Natural killer cell (primary cell): ENCODE measurements at regions not wholly inside any gene's neighbourhood (a gene's known extent, or its start where the extent isn't known, plus 50 kb on each side); places are given as distances from the start of the nearest gene placed in this dataset.

Experiments used
- ATAC-seq, 3 donors: fragments of 150-1000 bp in 2 of 3; fragments of 200-7000 bp in 1 of 3; cut with Tn5 transposase; 1 replicate in 1 of 3; 2 replicates in 2 of 3; pipeline ENCODE4 v1.10.0; 2021; ENCODE audit warnings: mild to moderate bottlenecking in 2 of 3, moderate library complexity in 2 of 3
- DNase-seq, 2 donors: peaks; one replicate each; pipeline versions ENCODE4 v3.0.0 to v3.0.0-alpha.2; 2013 to 2021; ENCODE audit warnings: mixed read lengths in 1 of 2
- H3K27ac ChIP-seq: one replicate; pipeline ENCODE4 v1.5.1; 2013; ENCODE audit warnings: mild to moderate bottlenecking, low read length
- H3K27me3 ChIP-seq: one replicate; pipeline ENCODE4 v1.6.1; 2013; ENCODE audit warnings: low read length; ENCODE audit not compliant: control insufficient read depth, insufficient read depth
- H3K36me3 ChIP-seq: one replicate; pipeline ENCODE4 v1.6.1; 2013; ENCODE audit warnings: low read length; ENCODE audit not compliant: control insufficient read depth, insufficient read depth
- H3K4me1 ChIP-seq: one replicate; pipeline ENCODE4 v1.6.1; 2013; ENCODE audit warnings: low read length; ENCODE audit not compliant: control insufficient read depth, insufficient read depth
- H3K4me3 ChIP-seq: one replicate; pipeline ENCODE4 v1.5.1; 2013; ENCODE audit warnings: low read length
- H3K9me3 ChIP-seq: one replicate; pipeline ENCODE4 v1.6.1; 2013; ENCODE audit warnings: low read length; ENCODE audit not compliant: control insufficient read depth, insufficient read depth
- H3K27ac Mint-ChIP-seq, 2 donors: one replicate each; pipeline ENCODE4 v1.8.0; 2022; ENCODE audit warnings: mild to moderate bottlenecking in 2 of 2, mixed read lengths in 2 of 2, moderate library complexity in 1 of 2
- H3K27me3 Mint-ChIP-seq, 2 donors: one replicate each; pipeline ENCODE4 v1.8.0; 2022; ENCODE audit warnings: low read depth in 2 of 2, mixed read lengths in 2 of 2
- H3K36me3 Mint-ChIP-seq: one replicate; pipeline ENCODE4 v1.8.0; 2022; ENCODE audit warnings: mixed read lengths
- H3K4me1 Mint-ChIP-seq, 2 donors: one replicate each; pipeline ENCODE4 v1.8.0; 2022; ENCODE audit warnings: mixed read lengths in 2 of 2
- H3K4me3 Mint-ChIP-seq: one replicate; pipeline ENCODE4 v1.8.0; 2022; ENCODE audit warnings: mild to moderate bottlenecking, moderate library complexity, mixed read lengths
- H3K9me3 Mint-ChIP-seq, 2 donors: one replicate each; pipeline ENCODE4 v1.8.0; 2022; ENCODE audit warnings: mixed read lengths in 2 of 2
- WGBS: methylation state at CpG from one replicate; pipeline ENCODE4 v1.1.7; 2013; ENCODE audit warnings: missing lambda C conversion rate; ENCODE audit not compliant: insufficient coverage; 5-methylcytosine and 5-hydroxymethylcytosine counted together
- intact Hi-C: fragments of 100-400 bp; cut with micrococcal nuclease; formaldehyde crosslinking; loops from one replicate; pipeline ENCODE4 v1.14.2; 2022
- TF ChIP-seq, protein P1 (sequence below): fragments of 200-600 bp; IDR thresholded peaks from one replicate; pipeline ENCODE4 v1.8.0; 2022; ENCODE audit warnings: antibody characterized with exemption

DNA sequence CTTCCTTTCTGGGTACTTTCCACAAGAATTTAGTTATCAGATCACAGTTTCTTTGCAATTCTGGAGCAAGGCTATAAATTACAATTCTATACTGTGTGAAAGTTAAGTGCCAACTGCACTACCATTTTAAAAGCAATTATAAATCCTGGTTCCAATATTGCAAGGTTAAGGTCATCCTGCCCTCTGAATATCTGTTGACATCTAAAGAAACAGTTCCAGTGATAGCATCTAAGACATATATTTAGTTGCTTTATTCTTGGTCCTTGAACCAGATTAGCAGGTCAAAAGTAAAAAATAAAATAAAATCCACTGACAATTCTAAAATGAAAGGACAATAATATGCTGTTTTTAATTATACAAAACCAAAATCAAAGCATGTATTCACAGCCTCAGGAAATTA lies 334.2 kb downstream of the ATXN7L3B start:
- Histone ChIP-seq H3K27me3 (no peaks in the 10 kb centered on the region), H3K4me3 (no peak overlapping the region), H3K9me3 (no peaks in the 10 kb centered on the region), H3K36me3 (no peaks in the 10 kb centered on the region), H3K27ac (no peak overlapping the region), H3K4me1 (no peaks in the 10 kb centered on the region)
- peaks cover 15% of the 10 kb centered on the region for H3K36me3 Mint-ChIP-seq
- ATAC-seq (no peak), DNase-seq (no peak)
- no peaks in the 10 kb centered on the region for H3K27me3 Mint-ChIP-seq
- peaks cover 10 to 19% of the 10 kb centered on the region in 2 donors for H3K9me3 Mint-ChIP-seq
- intact Hi-C loops = no loop called here
- H3K4me3 Mint-ChIP-seq = no peak overlapping the region
- no peak overlapping the region for H3K27ac Mint-ChIP-seq
- TF ChIP-seq, protein P1, sequence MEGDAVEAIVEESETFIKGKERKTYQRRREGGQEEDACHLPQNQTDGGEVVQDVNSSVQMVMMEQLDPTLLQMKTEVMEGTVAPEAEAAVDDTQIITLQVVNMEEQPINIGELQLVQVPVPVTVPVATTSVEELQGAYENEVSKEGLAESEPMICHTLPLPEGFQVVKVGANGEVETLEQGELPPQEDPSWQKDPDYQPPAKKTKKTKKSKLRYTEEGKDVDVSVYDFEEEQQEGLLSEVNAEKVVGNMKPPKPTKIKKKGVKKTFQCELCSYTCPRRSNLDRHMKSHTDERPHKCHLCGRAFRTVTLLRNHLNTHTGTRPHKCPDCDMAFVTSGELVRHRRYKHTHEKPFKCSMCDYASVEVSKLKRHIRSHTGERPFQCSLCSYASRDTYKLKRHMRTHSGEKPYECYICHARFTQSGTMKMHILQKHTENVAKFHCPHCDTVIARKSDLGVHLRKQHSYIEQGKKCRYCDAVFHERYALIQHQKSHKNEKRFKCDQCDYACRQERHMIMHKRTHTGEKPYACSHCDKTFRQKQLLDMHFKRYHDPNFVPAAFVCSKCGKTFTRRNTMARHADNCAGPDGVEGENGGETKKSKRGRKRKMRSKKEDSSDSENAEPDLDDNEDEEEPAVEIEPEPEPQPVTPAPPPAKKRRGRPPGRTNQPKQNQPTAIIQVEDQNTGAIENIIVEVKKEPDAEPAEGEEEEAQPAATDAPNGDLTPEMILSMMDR = no peak
- H3K4me1 Mint-ChIP-seq = no peaks in the 10 kb centered on the region

DNA sequence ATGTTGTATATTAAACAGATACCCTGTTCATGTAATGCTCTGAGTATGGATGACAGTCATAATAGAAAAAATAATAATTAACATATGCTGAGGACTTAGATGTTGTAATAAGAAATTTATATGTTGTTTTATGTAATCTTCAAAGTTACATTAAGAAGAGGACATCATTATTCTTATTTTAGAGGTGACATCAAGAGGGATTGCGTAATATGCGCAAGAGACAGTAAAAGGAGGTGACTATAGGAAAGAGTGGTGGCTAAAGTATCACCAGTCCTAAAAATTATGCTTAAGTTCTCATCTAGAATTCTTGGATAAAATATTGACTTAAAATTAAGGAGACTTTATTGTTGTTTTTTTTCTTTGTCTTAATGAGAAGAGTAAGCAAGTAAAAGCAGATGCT lies 323.9 kb downstream of the KCNC2 start:
- Histone ChIP-seq H3K27ac (no peak overlapping the region), H3K9me3 (peaks cover 5% of the 10 kb centered on the region), H3K36me3 (no peaks in the 10 kb centered on the region), H3K4me1 (no peaks in the 10 kb centered on the region), H3K27me3 (no peaks in the 10 kb centered on the region), H3K4me3 (no peak overlapping the region)
- TF ChIP-seq, protein P1 = no peak
- H3K9me3 Mint-ChIP-seq = peaks cover 14 to 19% of the 10 kb centered on the region in 2 donors
- WGBS = 97% methylated on average over 2 of the region's 2 CpGs
- H3K27me3 Mint-ChIP-seq = no peaks in the 10 kb centered on the region
- no peak overlapping the region for H3K4me3 Mint-ChIP-seq
- no peak overlapping the region for H3K27ac Mint-ChIP-seq
- H3K36me3 Mint-ChIP-seq = no peaks in the 10 kb centered on the region
- no peaks in the 10 kb centered on the region for H3K4me1 Mint-ChIP-seq
- intact Hi-C loops = no loop called here
- ATAC-seq = no peak
- no peak for DNase-seq

DNA sequence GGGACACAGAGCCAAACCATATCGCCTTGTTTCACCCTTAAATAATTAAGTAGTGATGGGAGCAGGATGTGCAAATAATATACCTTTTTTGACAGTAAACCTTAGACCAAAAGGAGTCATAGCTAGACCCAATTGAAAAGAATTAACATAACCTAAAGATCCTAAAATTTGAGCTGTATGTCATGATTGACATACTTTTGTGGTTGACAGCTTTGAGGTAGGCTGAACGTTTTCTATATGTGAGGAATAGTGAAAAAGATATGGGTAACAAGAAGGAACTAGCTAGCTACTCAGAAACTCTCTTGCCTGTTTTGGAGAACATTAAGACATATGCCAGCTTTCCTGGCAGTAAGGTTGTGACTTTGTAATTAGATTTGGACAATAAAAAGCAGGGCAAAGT lies 320.6 kb downstream of the KCNC2 start:
- no peaks in the 10 kb centered on the region for H3K4me1 Mint-ChIP-seq
- no peak overlapping the region for H3K4me3 ChIP-seq
- DNase-seq (no peak), ATAC-seq (no peak)
- H3K27ac ChIP-seq = no peak overlapping the region
- H3K27me3 ChIP-seq = no peaks in the 10 kb centered on the region
- no peaks in the 10 kb centered on the region for H3K36me3 Mint-ChIP-seq
- H3K27ac Mint-ChIP-seq = no peak overlapping the region
- no peaks in the 10 kb centered on the region for H3K4me1 ChIP-seq
- H3K36me3 ChIP-seq = no peaks in the 10 kb centered on the region
- H3K4me3 Mint-ChIP-seq = no peak overlapping the region
- peaks cover 5% of the 10 kb centered on the region for H3K9me3 ChIP-seq
- TF ChIP-seq, protein P1 = no peak
- intact Hi-C loops = no loop called here
- WGBS = 75% methylated on average over 2 of the region's 2 CpGs
- H3K9me3 Mint-ChIP-seq = peaks cover 5 to 7% of the 10 kb centered on the region in 2 donors
- H3K27me3 Mint-ChIP-seq = no peaks in the 10 kb centered on the region

DNA sequence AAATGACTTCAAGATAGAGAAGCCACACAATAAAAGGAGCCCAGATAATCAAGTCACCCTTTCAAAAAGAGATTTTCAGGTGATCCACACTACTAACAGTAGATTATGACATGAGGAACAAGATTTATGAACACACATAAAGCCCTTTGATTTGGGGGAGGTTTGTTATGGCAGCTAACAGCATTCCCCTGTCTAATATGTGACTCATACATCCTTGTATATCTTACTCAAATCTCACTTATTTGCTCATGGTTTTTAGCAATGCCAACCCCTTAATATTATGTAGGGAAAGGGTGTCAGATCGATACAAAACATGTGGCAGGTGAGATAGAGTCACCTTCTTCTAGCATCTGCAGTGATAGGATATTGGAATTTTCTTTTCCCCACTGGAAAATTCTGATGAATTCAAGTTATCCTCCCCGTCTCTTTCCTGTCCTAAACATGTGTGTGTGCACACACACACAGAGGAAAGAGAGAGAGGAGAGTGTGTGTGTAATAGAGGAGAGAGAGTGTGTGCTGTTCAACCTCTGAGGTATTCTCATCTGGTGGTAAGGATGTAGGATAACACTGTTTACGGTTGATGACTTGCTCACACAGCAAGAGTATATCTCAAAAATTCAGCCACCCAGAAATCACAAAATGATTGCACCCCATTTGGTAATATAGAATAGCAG lies 319.9 kb downstream of the KCNC2 start:
- no peak overlapping the region for H3K27ac Mint-ChIP-seq
- Histone ChIP-seq H3K4me1 (no peaks in the 10 kb centered on the region), H3K27me3 (no peaks in the 10 kb centered on the region), H3K36me3 (no peaks in the 10 kb centered on the region), H3K27ac (no peak overlapping the region), H3K9me3 (peaks cover 5% of the 10 kb centered on the region), H3K4me3 (no peak overlapping the region)
- no peak for DNase-seq
- intact Hi-C loops = no loop called here
- H3K4me1 Mint-ChIP-seq = no peaks in the 10 kb centered on the region
- ATAC-seq = no peak
- peaks cover 5 to 7% of the 10 kb centered on the region in 2 donors for H3K9me3 Mint-ChIP-seq
- H3K27me3 Mint-ChIP-seq = no peaks in the 10 kb centered on the region
- whole genome bisulfite sequencing = 43% methylated on average over 1 of the region's 3 CpGs
- TF ChIP-seq, protein P1 = no peak
- no peaks in the 10 kb centered on the region for H3K36me3 Mint-ChIP-seq
- no peak overlapping the region for H3K4me3 Mint-ChIP-seq
